ENCODE measurements at regions not wholly inside any gene's neighbourhood (a gene's known extent, or its start where the extent isn't known, plus 50 kb on each side); places are given as distances from the start of the nearest gene placed in this dataset.

DNA sequence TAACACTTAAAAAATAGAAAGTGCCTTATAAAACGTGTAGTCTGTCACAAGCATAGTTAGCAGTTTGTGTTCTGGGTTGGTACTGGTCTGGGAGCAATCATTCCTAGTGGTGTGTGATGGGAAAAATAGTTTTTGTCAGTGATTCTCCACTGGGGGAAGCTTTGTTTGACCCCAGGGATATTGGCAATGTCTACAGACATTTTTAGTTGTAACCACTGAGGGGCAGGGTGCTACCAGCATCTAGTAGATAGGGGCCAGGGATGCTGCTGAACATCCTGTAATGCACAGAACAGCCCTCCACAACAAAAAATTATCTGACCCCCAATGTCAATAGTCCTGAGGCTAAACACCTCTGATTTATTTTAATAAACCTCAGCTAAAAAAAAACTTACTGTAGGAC, 51.6 kb upstream of the CREB5 start:
- no peaks in the 10 kb centered on the region for H3K9me1 ChIP-seq (ENCODE audit: control insufficient read depth, extremely low read depth, insufficient read depth, low read length)
- DNase-seq (ENCODE audit: low read depth, low spot score): no peak

DNA sequence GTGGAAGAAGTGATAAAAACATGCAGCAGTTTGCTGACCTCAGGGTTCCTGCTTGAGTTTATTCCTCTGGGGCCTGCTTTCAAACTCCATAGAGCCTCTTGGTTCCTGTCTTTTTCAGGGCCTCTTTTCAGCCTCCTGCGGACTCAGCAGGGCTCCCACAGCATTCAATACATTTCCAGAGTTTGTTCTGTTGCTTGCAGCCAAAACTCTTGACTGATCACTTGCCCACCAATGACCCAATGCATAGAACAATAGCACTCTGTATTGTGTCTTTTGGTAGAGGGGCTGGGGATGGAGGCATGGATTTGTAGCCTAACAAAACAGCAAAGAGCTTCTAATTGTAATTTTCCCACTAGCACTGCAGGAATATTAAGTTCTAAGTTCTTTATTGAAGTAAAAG, 50.8 kb upstream of the CREB5 start:
- Histone ChIP-seq H3K4me2 (ENCODE audit: control insufficient read depth, extremely low read depth, insufficient read depth, low read depth, low read length) (no peak overlapping the region), H3K9me1 (ENCODE audit: control insufficient read depth, extremely low read depth, insufficient read depth, low read length) (no peaks in the 10 kb centered on the region), H3K79me2 (ENCODE audit: control insufficient read depth, insufficient read depth, low read length) (no peaks in the 10 kb centered on the region), H3K9me3 (ENCODE audit: control insufficient read depth, low read depth, low read length) (no peaks in the 10 kb centered on the region), H3K27me3 (ENCODE audit: control insufficient read depth, extremely low read depth, insufficient read depth, low read length) (no peaks in the 10 kb centered on the region), H4K20me1 (ENCODE audit: control insufficient read depth, extremely low read depth, insufficient read depth, low read length) (no peaks in the 10 kb centered on the region), H3K36me3 (ENCODE audit: control insufficient read depth in 2 of 2, extremely low read depth in 1 of 2, insufficient read depth in 2 of 2, low read length in 2 of 2) (no peaks in the 10 kb centered on the region), H3K4me3 (ENCODE audit: control insufficient read depth in 2 of 3, extremely low read depth in 1 of 3, insufficient read depth in 2 of 3, low read depth in 1 of 3, low read length in 3 of 3) (no peak overlapping the region), H3K27ac (ENCODE audit: control insufficient read depth, insufficient read depth, low read length) (no peak overlapping the region), H3K9ac (ENCODE audit: control insufficient read depth, extremely low read depth, insufficient read depth, low read length) (no peak overlapping the region), H2AFZ (ENCODE audit: control insufficient read depth, low read length) (no peak overlapping the region), H3K4me1 (ENCODE audit: control insufficient read depth, extremely low read depth, insufficient read depth, low read length) (peaks cover 11% of the 10 kb centered on the region)
- no peak for FAIRE-seq
- dilution Hi-C loops (cut with MboI; ENCODE audit: extremely low pct_ligation_motif_present, low sequenced_read_pairs): no loop called here
- no peak for DNase-seq (ENCODE audit: low read depth, low spot score)
- TF ChIP-seq EZH2 (IDR thresholded peaks at IDR 0.05; ENCODE audit: low read length): no peak
- TF ChIP-seq, protein P1, sequence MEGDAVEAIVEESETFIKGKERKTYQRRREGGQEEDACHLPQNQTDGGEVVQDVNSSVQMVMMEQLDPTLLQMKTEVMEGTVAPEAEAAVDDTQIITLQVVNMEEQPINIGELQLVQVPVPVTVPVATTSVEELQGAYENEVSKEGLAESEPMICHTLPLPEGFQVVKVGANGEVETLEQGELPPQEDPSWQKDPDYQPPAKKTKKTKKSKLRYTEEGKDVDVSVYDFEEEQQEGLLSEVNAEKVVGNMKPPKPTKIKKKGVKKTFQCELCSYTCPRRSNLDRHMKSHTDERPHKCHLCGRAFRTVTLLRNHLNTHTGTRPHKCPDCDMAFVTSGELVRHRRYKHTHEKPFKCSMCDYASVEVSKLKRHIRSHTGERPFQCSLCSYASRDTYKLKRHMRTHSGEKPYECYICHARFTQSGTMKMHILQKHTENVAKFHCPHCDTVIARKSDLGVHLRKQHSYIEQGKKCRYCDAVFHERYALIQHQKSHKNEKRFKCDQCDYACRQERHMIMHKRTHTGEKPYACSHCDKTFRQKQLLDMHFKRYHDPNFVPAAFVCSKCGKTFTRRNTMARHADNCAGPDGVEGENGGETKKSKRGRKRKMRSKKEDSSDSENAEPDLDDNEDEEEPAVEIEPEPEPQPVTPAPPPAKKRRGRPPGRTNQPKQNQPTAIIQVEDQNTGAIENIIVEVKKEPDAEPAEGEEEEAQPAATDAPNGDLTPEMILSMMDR (optimal IDR thresholded peaks at IDR 0.05 in 1 of 3, IDR thresholded peaks at IDR 0.05 in 1 of 3, conservative IDR thresholded peaks at IDR 0.05 in 1 of 3; ENCODE audit: extremely low read depth in 1 of 3, insufficient read depth in 2 of 3, low read length in 3 of 3): no peak

More for the DNA sequence above, 51.6 kb upstream of the CREB5 start:
- Histone ChIP-seq H3K27me3 (ENCODE audit: control insufficient read depth, extremely low read depth, insufficient read depth, low read length) (no peaks in the 10 kb centered on the region), H3K79me2 (ENCODE audit: control insufficient read depth, insufficient read depth, low read length) (no peaks in the 10 kb centered on the region), H3K4me2 (ENCODE audit: control insufficient read depth, extremely low read depth, insufficient read depth, low read depth, low read length) (no peak overlapping the region), H2AFZ (ENCODE audit: control insufficient read depth, low read length) (no peak overlapping the region), H3K27ac (ENCODE audit: control insufficient read depth, insufficient read depth, low read length) (no peak overlapping the region), H3K9me3 (ENCODE audit: control insufficient read depth, low read depth, low read length) (no peaks in the 10 kb centered on the region), H4K20me1 (ENCODE audit: control insufficient read depth, extremely low read depth, insufficient read depth, low read length) (no peaks in the 10 kb centered on the region), H3K9ac (ENCODE audit: control insufficient read depth, extremely low read depth, insufficient read depth, low read length) (no peak overlapping the region), H3K4me1 (ENCODE audit: control insufficient read depth, extremely low read depth, insufficient read depth, low read length) (peaks cover 11% of the 10 kb centered on the region), H3K36me3 (ENCODE audit: control insufficient read depth in 2 of 2, extremely low read depth in 1 of 2, insufficient read depth in 2 of 2, low read length in 2 of 2) (no peaks in the 10 kb centered on the region), H3K4me3 (ENCODE audit: control insufficient read depth in 2 of 3, extremely low read depth in 1 of 3, insufficient read depth in 2 of 3, low read depth in 1 of 3, low read length in 3 of 3) (no peak overlapping the region)
- FAIRE-seq: no peak
- dilution Hi-C loops (cut with MboI; ENCODE audit: extremely low pct_ligation_motif_present, low sequenced_read_pairs): no loop called here
- TF ChIP-seq, protein P1 (optimal IDR thresholded peaks at IDR 0.05 in 1 of 3, IDR thresholded peaks at IDR 0.05 in 1 of 3, conservative IDR thresholded peaks at IDR 0.05 in 1 of 3; ENCODE audit: extremely low read depth in 1 of 3, insufficient read depth in 2 of 3, low read length in 3 of 3): peak in 1 of 3 experiments; percentile 5
- TF ChIP-seq EZH2 (IDR thresholded peaks at IDR 0.05; ENCODE audit: low read length): no peak

Data from keratinocyte (primary cell).